Endothelial cell (in vitro differentiated cells): ENCODE measurements at regions not wholly inside any gene's neighbourhood (a gene's known extent, or its start where the extent isn't known, plus 50 kb on each side); places are given as distances from the start of the nearest gene placed in this dataset.

Experiments used
- DNase-seq: peaks from one replicate; pipeline ENCODE4 v3.0.0; 2021; ENCODE audit warnings: low spot score
- H3K27ac Mint-ChIP-seq: one replicate; pipeline ENCODE4 v1.8.0; 2021; ENCODE audit warnings: mixed read lengths, inconsistent platforms; ENCODE audit not compliant: unreplicated experiment
- H3K27me3 Mint-ChIP-seq: one replicate; pipeline ENCODE4 v1.8.0; 2021; ENCODE audit warnings: mild to moderate bottlenecking, moderate library complexity, mixed read lengths, inconsistent platforms; ENCODE audit not compliant: unreplicated experiment
- H3K36me3 Mint-ChIP-seq: one replicate; pipeline ENCODE4 v1.8.0; 2021; ENCODE audit warnings: mild to moderate bottlenecking, low read depth, mixed read lengths, inconsistent platforms; ENCODE audit not compliant: unreplicated experiment
- H3K4me1 Mint-ChIP-seq: one replicate; pipeline ENCODE4 v1.8.0; 2021; ENCODE audit warnings: mild to moderate bottlenecking, mixed read lengths, inconsistent platforms; ENCODE audit not compliant: unreplicated experiment
- H3K4me3 Mint-ChIP-seq: one replicate; pipeline ENCODE4 v1.8.0; 2021; ENCODE audit warnings: mild to moderate bottlenecking, mixed read lengths, inconsistent platforms; ENCODE audit not compliant: unreplicated experiment
- H3K9me3 Mint-ChIP-seq: one replicate; pipeline ENCODE4 v1.8.0; 2021; ENCODE audit warnings: mixed read lengths, inconsistent platforms; ENCODE audit not compliant: unreplicated experiment
- TF ChIP-seq, protein P1 (sequence below): fragments of 200-600 bp; sonication (generic); IDR thresholded peaks from one replicate; pipeline ENCODE4 v1.5.0; 2021; ENCODE audit warnings: antibody characterized with exemption; ENCODE audit not compliant: unreplicated experiment

GRCh38 chr3:3714572-3714971 is 84.7 kb upstream of the LRRN1 start:
- no peaks in the 10 kb centered on the region for H3K4me1 Mint-ChIP-seq
- H3K36me3 Mint-ChIP-seq = peaks cover 11% of the 10 kb centered on the region
- H3K4me3 Mint-ChIP-seq = no peak overlapping the region
- DNase-seq = no peak
- H3K27me3 Mint-ChIP-seq = no peaks in the 10 kb centered on the region
- TF ChIP-seq, protein P1, sequence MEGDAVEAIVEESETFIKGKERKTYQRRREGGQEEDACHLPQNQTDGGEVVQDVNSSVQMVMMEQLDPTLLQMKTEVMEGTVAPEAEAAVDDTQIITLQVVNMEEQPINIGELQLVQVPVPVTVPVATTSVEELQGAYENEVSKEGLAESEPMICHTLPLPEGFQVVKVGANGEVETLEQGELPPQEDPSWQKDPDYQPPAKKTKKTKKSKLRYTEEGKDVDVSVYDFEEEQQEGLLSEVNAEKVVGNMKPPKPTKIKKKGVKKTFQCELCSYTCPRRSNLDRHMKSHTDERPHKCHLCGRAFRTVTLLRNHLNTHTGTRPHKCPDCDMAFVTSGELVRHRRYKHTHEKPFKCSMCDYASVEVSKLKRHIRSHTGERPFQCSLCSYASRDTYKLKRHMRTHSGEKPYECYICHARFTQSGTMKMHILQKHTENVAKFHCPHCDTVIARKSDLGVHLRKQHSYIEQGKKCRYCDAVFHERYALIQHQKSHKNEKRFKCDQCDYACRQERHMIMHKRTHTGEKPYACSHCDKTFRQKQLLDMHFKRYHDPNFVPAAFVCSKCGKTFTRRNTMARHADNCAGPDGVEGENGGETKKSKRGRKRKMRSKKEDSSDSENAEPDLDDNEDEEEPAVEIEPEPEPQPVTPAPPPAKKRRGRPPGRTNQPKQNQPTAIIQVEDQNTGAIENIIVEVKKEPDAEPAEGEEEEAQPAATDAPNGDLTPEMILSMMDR = no peak
- no peak overlapping the region for H3K27ac Mint-ChIP-seq
- H3K9me3 Mint-ChIP-seq = peaks cover 14% of the 10 kb centered on the region

- Mint-ChIP-seq H3K27me3 (no peaks in the 10 kb centered on the region), H3K9me3 (peaks cover 10% of the 10 kb centered on the region), H3K4me3 (no peak overlapping the region), H3K36me3 (peaks cover 11% of the 10 kb centered on the region), H3K4me1 (no peaks in the 10 kb centered on the region), H3K27ac (no peak overlapping the region)
- no peak for DNase-seq
- TF ChIP-seq, protein P1 = no peak
Observed at GRCh38 chr3:3712971-3713370, 86.3 kb upstream of the LRRN1 start.

DNA sequence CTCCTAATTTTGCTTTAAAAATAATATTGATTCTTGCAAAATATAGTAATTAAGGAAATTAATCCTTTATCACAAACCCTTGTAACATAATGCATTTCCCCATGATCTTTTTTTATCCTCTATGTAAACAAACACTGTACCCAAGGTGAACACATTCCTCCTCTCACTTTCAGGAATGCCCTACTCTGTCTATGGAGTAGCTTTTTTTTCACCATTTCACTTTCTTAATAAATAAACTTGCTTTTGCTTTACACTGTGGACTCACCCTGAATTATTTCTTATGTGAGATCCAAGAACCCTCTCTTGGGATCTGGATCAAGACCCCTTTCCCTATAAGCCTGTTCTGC is 90.5 kb upstream of the LRRN1 start:
- Mint-ChIP-seq H3K27ac (no peak overlapping the region), H3K9me3 (peaks cover 9% of the 10 kb centered on the region), H3K4me1 (no peaks in the 10 kb centered on the region), H3K27me3 (no peaks in the 10 kb centered on the region), H3K4me3 (no peak overlapping the region), H3K36me3 (peaks cover 3% of the 10 kb centered on the region)
- TF ChIP-seq, protein P1 = no peak
- no peak for DNase-seq

DNA sequence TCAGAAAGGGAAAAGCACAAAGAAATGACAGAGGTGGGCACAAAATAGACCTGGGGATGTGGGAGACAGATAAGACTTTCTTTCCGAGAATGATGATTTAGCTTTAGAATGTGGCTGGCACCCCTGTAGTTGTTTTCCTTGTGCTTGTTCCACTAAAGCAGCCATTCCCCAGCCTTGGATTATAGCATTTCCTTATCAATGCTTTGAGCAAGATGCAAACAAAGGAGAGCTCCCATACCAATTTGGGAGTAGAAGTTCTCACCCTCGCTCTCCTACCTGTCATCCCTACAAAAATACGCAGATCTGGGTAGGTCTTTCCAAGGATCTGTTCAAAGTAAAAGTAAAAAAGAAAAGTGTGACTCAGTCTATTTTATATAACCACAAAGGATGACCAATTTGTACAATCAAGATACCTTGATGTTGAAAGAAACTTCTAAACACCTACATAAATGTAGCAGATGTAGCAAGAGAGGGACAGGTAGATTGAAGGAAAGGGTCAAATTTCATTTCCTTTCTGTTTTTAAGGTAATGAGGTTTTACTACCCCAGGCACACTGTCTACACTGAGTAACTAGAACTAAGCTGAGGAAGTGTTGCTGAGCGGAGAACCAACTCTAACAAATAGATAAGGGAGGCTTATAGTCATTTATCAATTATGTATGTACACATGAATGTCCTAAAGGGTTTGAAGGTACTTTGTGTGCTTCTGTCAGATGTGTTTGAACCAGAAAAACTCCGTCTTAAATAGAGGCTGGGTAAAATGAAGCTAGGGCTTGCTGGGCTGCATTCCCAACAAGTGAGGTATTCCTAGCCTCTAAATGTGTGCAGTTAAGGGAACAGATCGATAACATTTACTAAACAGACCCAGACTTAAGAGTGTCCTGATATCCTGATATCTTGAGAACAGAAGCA is 91.1 kb upstream of the LRRN1 start:
- Mint-ChIP-seq H3K27me3 (no peaks in the 10 kb centered on the region), H3K36me3 (peaks cover 3% of the 10 kb centered on the region), H3K9me3 (peaks cover 12% of the 10 kb centered on the region), H3K27ac (no peak overlapping the region), H3K4me3 (no peak overlapping the region), H3K4me1 (no peaks in the 10 kb centered on the region)
- DNase-seq = no peak
- TF ChIP-seq, protein P1 = no peak

DNA sequence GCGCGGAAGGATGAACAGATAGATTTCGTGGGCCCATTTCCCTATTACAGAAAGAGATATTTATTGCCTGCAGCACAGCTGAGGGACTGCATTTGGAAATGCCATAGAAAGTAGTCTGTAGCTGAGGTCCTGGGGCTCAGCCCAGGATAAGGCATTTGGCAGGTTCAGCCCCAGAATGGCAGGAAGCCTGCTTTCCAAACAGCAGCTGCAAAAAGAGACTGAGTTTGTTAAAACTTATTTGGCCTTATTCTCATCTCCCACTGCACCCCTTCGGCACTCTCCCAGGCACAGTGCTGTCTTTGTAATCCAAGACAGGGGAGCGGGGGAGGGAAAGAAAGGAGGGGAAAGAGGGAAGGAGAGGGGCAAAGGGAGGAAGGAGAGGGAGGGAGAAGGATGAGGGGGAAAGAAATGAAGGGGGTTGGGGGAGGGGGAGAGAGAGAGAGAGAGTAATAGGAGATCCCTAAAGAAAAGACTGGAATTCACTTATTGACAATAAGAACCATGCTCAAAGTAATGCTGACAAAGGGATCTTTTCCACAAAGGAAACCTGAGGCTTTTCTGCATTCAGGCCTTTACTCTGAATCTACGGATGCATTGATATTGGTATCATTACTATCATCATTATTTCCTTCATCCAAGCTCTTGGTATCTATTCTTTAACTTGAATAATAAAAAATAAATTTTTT is 94.0 kb upstream of the LRRN1 start:
- H3K27ac Mint-ChIP-seq = no peak overlapping the region
- no peaks in the 10 kb centered on the region for H3K4me1 Mint-ChIP-seq
- TF ChIP-seq, protein P1 = no peak
- DNase-seq = no peak
- peaks cover 27% of the 10 kb centered on the region for H3K9me3 Mint-ChIP-seq
- peaks cover 2% of the 10 kb centered on the region for H3K27me3 Mint-ChIP-seq
- no peak overlapping the region for H3K4me3 Mint-ChIP-seq
- no peaks in the 10 kb centered on the region for H3K36me3 Mint-ChIP-seq
